KBM-7 (cell line): ENCODE measurements at regions not wholly inside any gene's neighbourhood (a gene's known extent, or its start where the extent isn't known, plus 50 kb on each side); places are given as distances from the start of the nearest gene placed in this dataset.

ENCODE experiments used
- DNase-seq: peaks from one replicate; pipeline ENCODE4 v3.0.0-alpha.2; 2015
- in situ Hi-C: fragments of 300-500 bp; cut with MboI; formaldehyde crosslinking; loops from 2 replicates; pipeline ENCODE4 v1.14.3; 2020; ENCODE audit warnings: low sequenced_read_pairs, low pct_unique_long_range_greater_than_20kb, mixed read lengths

GRCh38 chr9:130755377-130756007 lies 61.9 kb downstream of the EXOSC2 start:
- in situ Hi-C loops: no loop called here
- no peak for DNase-seq

GRCh38 chr9:130756037-130756436 lies 62.5 kb downstream of the EXOSC2 start:
- no peak for DNase-seq
- in situ Hi-C loops: no loop called here

GRCh38 chr9:130756455-130757152 lies 63.0 kb downstream of the EXOSC2 start:
- peak; percentile 50 for DNase-seq
- in situ Hi-C loops: no loop called here

- DNase-seq: no peak
- in situ Hi-C loops: no loop called here
These were observed 66.2 kb downstream of the EXOSC2 start for GRCh38 chr9:130759738-130760137.

GRCh38 chr9:130763331-130764171 lies 70.0 kb downstream of the EXOSC2 start:
- no peak for DNase-seq
- in situ Hi-C loops: no loop called here

- in situ Hi-C loops: no loop called here
- DNase-seq: no peak
These were observed 69.7 kb upstream of the ABL1 start for GRCh38 chr9:130765137-130766020.

- DNase-seq: no peak
- in situ Hi-C loops: no loop called here
These were observed 68.8 kb upstream of the ABL1 start for GRCh38 chr9:130766021-130766926.

GRCh38 chr9:130766927-130767307 lies 68.1 kb upstream of the ABL1 start:
- peak; percentile 35 for DNase-seq
- in situ Hi-C loops: no loop called here

- DNase-seq: peak; percentile 80
- in situ Hi-C loops: no loop called here
These were observed 66.8 kb upstream of the ABL1 start for GRCh38 chr9:130768265-130768664.

GRCh38 chr9:130768891-130769403 lies 66.1 kb upstream of the ABL1 start:
- no peak for DNase-seq
- in situ Hi-C loops: no loop called here

GRCh38 chr9:130770093-130770492 lies 65.0 kb upstream of the ABL1 start:
- DNase-seq: no peak
- in situ Hi-C loops: no loop called here

- peak; percentile 76 for DNase-seq
- in situ Hi-C loops: no loop called here
These were observed 64.2 kb upstream of the ABL1 start for GRCh38 chr9:130770679-130771442.

GRCh38 chr9:130772185-130772584 lies 62.9 kb upstream of the ABL1 start:
- no peak for DNase-seq
- in situ Hi-C loops: no loop called here

- no peak for DNase-seq
- in situ Hi-C loops: no loop called here
These were observed 60.9 kb upstream of the ABL1 start for GRCh38 chr9:130774183-130774582.

- DNase-seq: no peak
- in situ Hi-C loops: no loop called here
These were observed 59.6 kb upstream of the ABL1 start for GRCh38 chr9:130775336-130775991.

- in situ Hi-C loops: no loop called here
These were observed 55.8 kb upstream of the ABL1 start for GRCh38 chr9:130779153-130779855.

More at GRCh38 chr9:130779153-130779855, 55.8 kb upstream of the ABL1 start:
- no peak for DNase-seq
